ENCODE measurements at regions not wholly inside any gene's neighbourhood (a gene's known extent, or its start where the extent isn't known, plus 50 kb on each side); places are given as distances from the start of the nearest gene placed in this dataset.
"Not testable (repeated sequence)": the region's sequence is repeated elsewhere in the genome, so short reads cannot be mapped to it uniquely, and the experiment has no call there.

DNA sequence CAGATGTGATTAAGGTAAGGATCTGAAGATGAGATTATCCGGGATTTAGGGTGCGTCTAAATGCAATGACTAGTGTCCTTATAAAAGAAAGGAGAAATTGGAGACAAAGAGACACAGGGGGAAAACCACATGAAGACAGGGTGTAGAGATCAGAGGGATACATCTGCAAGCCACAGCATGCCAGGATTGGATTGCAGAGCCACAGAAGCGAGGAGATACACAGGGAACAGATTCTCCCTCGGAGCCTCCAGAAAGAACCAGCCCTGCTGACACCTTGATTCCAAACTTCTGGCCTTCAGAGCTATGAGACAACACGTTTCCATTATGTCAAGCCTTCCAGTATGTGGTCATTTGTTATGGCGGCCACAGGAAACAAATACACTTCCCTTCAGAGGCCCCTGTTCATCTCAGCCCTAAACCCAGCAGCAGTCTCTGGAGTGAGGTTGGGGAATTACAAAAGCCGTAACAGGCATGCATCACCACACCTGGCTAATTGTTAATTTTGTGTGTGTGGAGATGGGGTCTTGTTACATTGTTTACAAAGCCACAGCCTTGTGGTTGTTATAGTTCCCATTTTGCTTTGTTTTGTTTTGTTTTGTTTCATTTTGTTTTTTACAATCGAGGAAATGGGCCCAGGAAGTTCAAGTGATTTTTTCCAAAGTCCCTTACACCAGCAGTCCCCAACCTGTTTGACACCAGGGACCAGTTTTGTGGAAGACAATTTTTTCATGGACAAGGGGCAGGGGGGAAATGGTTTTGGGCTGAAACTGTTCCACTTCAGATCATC lies 51.6 kb upstream of the LYRM9 start:
- peak; percentile 35 to 59 for DNase-seq

DNA sequence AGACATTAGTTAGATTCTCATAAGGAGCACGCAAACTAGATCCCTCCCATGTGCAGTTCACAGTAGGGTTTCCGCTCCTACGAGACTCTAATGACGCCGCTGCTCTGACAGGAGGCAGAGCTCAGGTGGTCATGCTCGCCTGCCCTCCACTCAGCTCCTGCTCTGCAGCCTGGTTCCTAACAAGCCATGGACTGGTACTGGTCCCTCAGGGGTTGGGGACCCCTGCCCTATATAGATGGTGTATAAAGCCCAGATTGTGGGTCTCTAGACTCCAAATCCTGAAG lies 52.1 kb upstream of the LYRM9 start:
- no peak for DNase-seq

DNA sequence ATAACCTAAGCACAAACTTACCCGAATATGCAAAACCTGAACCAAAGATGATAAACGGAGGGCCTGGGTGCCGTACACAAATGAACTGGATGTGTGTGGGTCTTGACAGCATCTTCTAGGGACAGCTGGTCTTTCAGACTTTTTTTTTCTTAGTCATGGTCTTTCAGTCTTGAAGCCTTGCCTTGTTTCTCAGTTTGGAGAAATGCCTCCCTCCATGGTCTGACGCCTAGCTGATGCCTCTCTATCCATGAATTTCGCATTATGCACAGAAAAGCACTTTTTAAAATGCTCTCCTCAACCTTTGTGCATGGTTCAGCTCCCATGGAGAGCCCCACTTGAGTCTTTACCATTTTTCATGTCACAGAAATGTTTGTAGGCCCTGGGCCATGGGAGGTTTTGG lies 52.8 kb upstream of the LYRM9 start:
- DNase-seq = no peak

DNA sequence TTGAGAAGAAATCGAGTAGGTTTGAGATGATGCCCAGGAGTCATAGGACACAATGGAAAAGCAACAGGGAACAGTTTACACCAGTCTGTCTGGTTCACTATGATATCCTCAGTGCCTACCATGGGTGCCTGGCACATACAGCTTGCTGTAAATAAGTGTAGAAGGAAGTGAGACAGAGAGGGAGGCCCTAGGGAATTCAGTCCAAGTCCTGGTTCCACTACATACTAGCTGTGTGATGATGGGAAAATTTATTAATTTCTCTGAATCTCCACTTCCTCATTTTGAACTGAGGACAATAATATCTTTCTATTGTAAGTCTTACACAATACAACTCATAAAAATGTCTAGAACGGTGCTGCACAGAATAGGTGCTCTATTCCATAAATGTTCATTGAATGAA lies 53.3 kb upstream of the LYRM9 start:
- no peak for DNase-seq

GRCh38 chr17:27947005-27947406 lies 53.8 kb upstream of the LYRM9 start:
- no peak for DNase-seq

DNA sequence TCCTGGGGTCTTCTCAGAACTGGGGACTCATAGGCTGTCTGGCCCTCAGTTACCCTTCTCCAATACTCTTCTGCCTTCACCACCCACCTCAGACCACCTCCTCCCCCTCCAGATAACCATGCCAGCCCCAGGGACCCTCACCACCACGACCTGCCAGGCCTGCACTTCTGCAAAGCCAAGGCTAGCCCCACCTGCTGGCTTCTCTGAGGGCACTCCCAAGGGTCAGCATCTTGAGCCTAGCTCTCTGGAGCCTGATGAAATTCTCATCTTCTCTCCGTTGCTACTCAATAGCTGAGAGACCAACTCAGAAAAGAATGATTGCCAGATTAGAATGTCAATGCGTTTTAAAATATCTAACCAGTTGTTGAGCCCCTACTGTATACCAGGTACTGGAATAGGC lies 56.1 kb upstream of the LYRM9 start:
- DNase-seq = no peak

DNA sequence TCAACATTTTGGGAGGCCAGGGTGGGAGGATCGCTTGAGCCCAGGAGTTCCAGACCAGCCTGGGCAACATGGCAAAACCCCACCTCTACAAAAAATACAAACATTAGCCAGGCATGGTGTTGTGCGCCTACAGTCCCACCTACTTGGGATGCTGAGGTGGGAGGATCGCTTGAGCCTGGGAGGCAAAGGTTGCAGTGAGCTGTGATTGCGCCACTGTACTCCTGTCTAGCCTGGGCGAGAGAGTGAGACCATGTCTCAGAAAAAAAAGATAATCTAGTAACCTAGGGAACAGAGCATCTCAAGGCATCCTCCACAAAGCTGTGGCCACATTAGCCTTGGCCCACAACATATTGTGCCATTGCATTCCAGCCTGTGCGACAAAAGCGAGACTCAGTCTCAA lies 57.1 kb upstream of the LYRM9 start:
- not testable (repeated sequence) for DNase-seq

GRCh38 chr17:27950995-27951394 lies 57.8 kb upstream of the LYRM9 start:
- no peak for DNase-seq

DNA sequence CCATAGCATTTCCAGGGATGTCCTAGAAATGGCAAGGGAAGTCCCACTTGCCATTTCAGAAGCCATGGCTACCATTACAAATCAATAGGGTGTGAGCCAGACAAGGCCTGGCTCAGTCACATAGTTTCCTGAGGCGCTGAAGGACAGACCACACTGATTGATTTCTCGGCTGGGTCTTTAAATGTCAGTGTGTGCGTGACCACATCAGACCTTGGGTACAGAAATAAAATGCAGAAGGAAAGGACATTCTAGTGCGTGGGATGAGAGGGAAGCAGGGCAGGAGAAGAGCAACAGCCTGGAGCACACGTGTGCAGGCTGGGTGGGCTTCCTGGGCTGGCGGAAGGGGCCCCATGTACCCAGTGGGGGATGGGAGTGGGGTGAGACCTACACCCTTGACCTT lies 58.7 kb upstream of the LYRM9 start:
- DNase-seq = no peak

GRCh38 chr17:27952366-27952765 lies 59.2 kb upstream of the LYRM9 start:
- no peak for DNase-seq

GRCh38 chr17:27954548-27955495 lies 61.7 kb upstream of the LYRM9 start:
- no peak for DNase-seq

DNA sequence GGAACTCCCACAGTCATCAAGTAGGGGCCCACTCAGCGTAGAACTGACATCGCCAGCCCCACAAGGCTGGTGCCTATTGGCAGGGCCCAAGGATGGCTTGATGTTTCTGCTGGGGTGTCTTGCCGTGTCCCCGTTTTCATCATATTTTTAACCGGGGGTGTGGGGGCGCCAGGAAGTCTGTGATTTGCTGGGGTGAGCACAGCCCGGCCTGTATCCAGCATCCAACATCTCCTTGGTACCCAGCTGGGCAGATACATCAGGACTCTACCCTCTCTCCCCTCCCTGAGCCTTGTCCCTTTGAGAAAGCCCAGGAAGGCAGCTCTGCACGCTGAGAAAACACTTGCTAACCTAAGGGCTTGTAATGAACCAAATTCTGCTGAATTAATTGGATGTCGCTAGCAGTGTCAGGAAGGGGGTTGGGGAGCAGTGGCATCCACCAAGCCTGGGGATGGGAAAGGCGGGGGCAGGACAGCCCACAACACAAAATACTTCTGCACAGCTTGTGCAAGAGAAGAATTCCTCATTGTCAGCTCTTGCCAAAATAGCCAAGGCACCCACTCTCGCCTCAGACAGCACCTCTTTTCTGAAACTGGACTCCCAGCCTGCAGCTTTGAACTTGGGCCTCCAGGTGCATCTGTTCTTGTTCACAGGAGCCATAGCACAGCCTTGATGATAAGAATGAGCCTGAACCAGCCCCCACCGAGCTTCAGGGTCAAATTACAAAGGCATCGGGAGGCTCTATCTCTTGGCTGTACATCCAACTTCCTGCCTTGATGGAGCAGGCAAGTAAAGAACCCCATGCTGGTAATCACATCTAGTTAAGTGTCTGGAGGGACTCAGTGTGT lies 63.7 kb upstream of the LYRM9 start:
- DNase-seq = no peak

DNA sequence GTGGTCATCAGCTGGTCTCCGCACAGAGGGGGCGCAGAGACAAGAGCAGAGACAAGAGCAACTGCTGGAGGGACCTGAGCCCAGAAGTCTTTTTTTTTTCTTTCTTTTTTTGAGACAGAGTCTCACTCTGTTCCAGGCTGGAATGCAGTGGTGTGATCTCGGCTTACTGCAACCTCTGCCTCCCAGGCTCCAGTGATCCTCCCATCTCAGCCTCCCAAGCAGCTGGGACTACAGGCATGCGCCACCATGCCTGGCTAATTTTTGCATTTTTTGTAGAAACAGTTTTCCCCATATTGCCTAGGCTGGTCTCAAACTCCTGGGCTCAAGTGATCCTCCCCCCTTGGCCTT lies 64.3 kb upstream of the LYRM9 start:
- DNase-seq = not testable (repeated sequence)

DNA sequence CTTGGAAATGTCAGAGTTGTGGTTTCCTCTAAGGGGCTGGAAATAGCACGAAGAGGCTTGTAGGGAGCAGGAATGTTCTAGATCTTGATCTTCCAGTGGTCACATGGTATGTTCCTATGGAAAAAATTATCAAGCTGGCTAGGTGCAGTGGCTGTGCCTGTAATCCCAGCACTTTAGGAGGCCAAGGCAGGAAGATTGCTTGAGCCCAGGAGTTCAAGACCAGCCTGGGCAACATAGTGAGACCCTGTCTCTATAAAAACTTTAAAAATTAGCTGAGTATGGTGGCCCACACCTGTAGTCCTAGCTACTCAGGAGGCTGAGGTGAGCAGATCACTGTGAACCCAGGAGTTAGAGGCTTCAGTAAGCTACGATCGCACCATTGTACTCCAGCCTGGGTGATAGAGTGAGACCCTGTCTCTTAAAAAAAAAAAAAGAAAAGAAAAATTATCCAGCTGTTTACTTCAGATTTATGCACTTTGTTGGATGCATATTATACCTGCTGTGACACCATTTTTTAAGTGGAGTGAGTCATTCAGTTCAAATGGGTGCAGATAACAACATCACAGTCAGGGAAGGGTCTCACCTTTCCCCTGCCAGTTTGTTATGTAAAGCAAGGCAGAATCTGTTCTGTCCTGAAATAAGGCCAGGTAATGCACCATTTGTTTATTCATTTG lies 65.7 kb upstream of the LYRM9 start:
- DNase-seq = no peak

GRCh38 chr17:27959382-27959709 lies 66.2 kb upstream of the LYRM9 start:
- no peak for DNase-seq

DNA sequence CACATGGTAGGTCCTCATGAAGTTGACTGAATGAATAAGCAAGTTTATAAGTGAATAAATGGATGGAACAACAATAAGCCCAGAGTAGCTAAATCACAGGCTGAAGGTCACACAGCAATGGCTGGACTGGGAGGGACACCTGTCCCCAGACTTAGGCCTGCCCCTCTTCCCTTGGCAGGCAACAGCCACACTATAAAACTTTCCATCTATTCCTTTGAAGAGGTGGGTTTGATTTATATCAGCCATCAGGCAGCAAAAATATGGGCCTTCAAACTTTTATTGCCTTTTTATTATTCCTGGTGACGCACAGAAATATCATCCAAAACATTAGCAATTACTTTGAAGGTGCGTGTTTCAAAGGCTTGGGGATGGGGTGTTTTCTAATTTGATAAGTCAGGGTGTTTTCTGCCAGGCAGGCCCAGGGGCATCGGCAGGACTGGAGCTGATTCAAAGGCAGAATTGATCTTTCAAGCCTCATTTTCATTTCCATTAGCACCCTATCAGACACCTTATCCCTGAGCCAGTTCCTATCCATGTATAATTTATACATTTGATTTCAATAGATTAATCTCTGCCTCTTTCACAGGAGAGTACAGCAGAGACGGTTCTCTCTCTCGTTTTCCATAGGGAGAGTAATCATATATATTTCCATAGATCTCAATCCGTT lies 67.2 kb upstream of the LYRM9 start:
- no peak for DNase-seq

GRCh38 chr17:27962581-27962980 lies 69.4 kb upstream of the LYRM9 start:
- DNase-seq = not testable (repeated sequence)

- no peak for DNase-seq
These were observed 72.1 kb upstream of the LYRM9 start for GRCh38 chr17:27965224-27965623.

GRCh38 chr17:27968206-27968732 lies 74.2 kb upstream of the NLK start:
- no peak for DNase-seq

- no peak for DNase-seq
These were observed 71.9 kb upstream of the NLK start for GRCh38 chr17:27970587-27970986.

GRCh38 chr17:27973258-27974044 lies 69.0 kb upstream of the NLK start:
- DNase-seq = no peak

Measured in NCI-H2081 (cell line).